ENCODE measurements at regions not wholly inside any gene's neighbourhood (a gene's known extent, or its start where the extent isn't known, plus 50 kb on each side); places are given as distances from the start of the nearest gene placed in this dataset.

- H3K4me1 ChIP-seq (ENCODE audit: control insufficient read depth in 4 of 4, insufficient read depth in 4 of 4, low read length in 3 of 4), result no peaks in the 10 kb centered on the region
- H3K27ac ChIP-seq (ENCODE audit: low read depth in 1 of 2, low read length in 2 of 2), result no peak overlapping the region
- H3K9me3 ChIP-seq (ENCODE audit: control insufficient read depth in 4 of 4, low read length in 3 of 4), result no peaks in the 10 kb centered on the region
- H3K4me3 ChIP-seq (ENCODE audit: low read depth in 1 of 3, low read length in 3 of 3), result no peak overlapping the region
- H3K27me3 ChIP-seq (ENCODE audit: control insufficient read depth in 4 of 4, insufficient read depth in 4 of 4, low read length in 3 of 4), result no peaks in the 10 kb centered on the region
- TF ChIP-seq JUND (IDR thresholded peaks at IDR 0.05) (no peak), FOXA1 (IDR thresholded peaks at IDR 0.05) (no peak), YY1 (IDR thresholded peaks at IDR 0.05) (no peak), SP1 (IDR thresholded peaks at IDR 0.05) (no peak)
- DNase-seq (ENCODE audit: low spot score), result no peak
- H3K36me3 ChIP-seq (ENCODE audit: control insufficient read depth in 4 of 4, insufficient read depth in 3 of 4, low read depth in 1 of 4, low read length in 3 of 4), result no peaks in the 10 kb centered on the region
- no peak overlapping the region for H3K9ac ChIP-seq (ENCODE audit: low read depth in 1 of 2, low read length in 2 of 2)
These were observed 82.5 kb upstream of the GULP1 start for GRCh38 chr2:188209218-188209617.

GRCh38 chr2:188217264-188217663 lies 74.4 kb upstream of the GULP1 start:
- no peak for DNase-seq (ENCODE audit: low spot score)
- H3K9me3 ChIP-seq (ENCODE audit: control insufficient read depth in 4 of 4, low read length in 3 of 4), result no peaks in the 10 kb centered on the region
- H3K27ac ChIP-seq (ENCODE audit: low read depth in 1 of 2, low read length in 2 of 2), result no peak overlapping the region
- H3K9ac ChIP-seq (ENCODE audit: low read depth in 1 of 2, low read length in 2 of 2), result no peak overlapping the region
- H3K36me3 ChIP-seq (ENCODE audit: control insufficient read depth in 4 of 4, insufficient read depth in 3 of 4, low read depth in 1 of 4, low read length in 3 of 4), result no peaks in the 10 kb centered on the region
- WGBS, result 90% methylated on average over 4 of the region's 4 CpGs
- TF ChIP-seq REST (IDR thresholded peaks at IDR 0.05) (no peak), JUND (IDR thresholded peaks at IDR 0.05) (no peak), MAX (IDR thresholded peaks at IDR 0.05) (no peak), TAF1 (conservative IDR thresholded peaks at IDR 0.05) (no peak), HNF4A (conservative IDR thresholded peaks at IDR 0.05) (no peak), RXRA (IDR thresholded peaks at IDR 0.05) (no peak), HNF4G (IDR thresholded peaks at IDR 0.05) (no peak), ZBTB33 (IDR thresholded peaks at IDR 0.05) (no peak), GABPA (IDR thresholded peaks at IDR 0.05 in 1 of 2, conservative IDR thresholded peaks at IDR 0.05 in 1 of 2) (no peak), YY1 (IDR thresholded peaks at IDR 0.05) (no peak), RAD21 (IDR thresholded peaks at IDR 0.05) (no peak), FOXA2 (IDR thresholded peaks at IDR 0.05) (no peak), FOXA1 (IDR thresholded peaks at IDR 0.05) (no peak), ATF3 (IDR thresholded peaks at IDR 0.05) (no peak), SP1 (IDR thresholded peaks at IDR 0.05) (no peak)
- no peaks in the 10 kb centered on the region for H3K27me3 ChIP-seq (ENCODE audit: control insufficient read depth in 4 of 4, insufficient read depth in 4 of 4, low read length in 3 of 4)
- H3K4me1 ChIP-seq (ENCODE audit: control insufficient read depth in 4 of 4, insufficient read depth in 4 of 4, low read length in 3 of 4), result no peaks in the 10 kb centered on the region
- no peak overlapping the region for H3K4me3 ChIP-seq (ENCODE audit: low read depth in 1 of 3, low read length in 3 of 3)

Data from liver (tissue), 7 donors.